ENCODE measurements at regions not wholly inside any gene's neighbourhood (a gene's known extent, or its start where the extent isn't known, plus 50 kb on each side); places are given as distances from the start of the nearest gene placed in this dataset.

- peaks cover 78% of the 10 kb centered on the region for H3K27me3 Mint-ChIP-seq (ENCODE audit: low read depth)
Measured at GRCh38 chr11:69984457-69985261, 93.5 kb upstream of the ANO1 start.

More at GRCh38 chr11:69984457-69985261, 93.5 kb upstream of the ANO1 start:
- peak; percentile 84 for DNase-seq
- no peak overlapping the region for H3K4ac ChIP-seq (ENCODE audit: low read depth, low read length)
- H2BK12ac ChIP-seq (ENCODE audit: insufficient read length, low read depth, low read length), result no peak overlapping the region
- Mint-ChIP-seq H3K4me1 (peaks cover 49 to 51% of the 10 kb centered on the region in 2 experiments), H3K36me3 (ENCODE audit: insufficient read depth in 1 of 3, low read depth in 3 of 3) (no peaks in the 10 kb centered on the region), H3K9me3 (no peaks in the 10 kb centered on the region; a peak in 1 of 5 replicates), H3K27ac (no peak overlapping the region), H3K4me3 (peak overlapping the region; percentile 49 to 80)
- H3K79me2 ChIP-seq (ENCODE audit: insufficient read depth, low read length), result no peaks in the 10 kb centered on the region
- H3K23ac ChIP-seq (ENCODE audit: insufficient read length, low read depth, low read length), result no peak overlapping the region
- H3K14ac ChIP-seq (ENCODE audit: insufficient read depth, low read length), result no peak overlapping the region
- H3K27me3 ChIP-seq (ENCODE audit: insufficient read depth, low read length), result peaks cover 18% of the 10 kb centered on the region; the same call in 1 of the 2 replicates
- H2AFZ ChIP-seq (ENCODE audit: low read length), result no peak overlapping the region
- H3K4me1 ChIP-seq (ENCODE audit: insufficient read depth, low read length), result peaks cover 5% of the 10 kb centered on the region; the same call in 1 of the 2 replicates
- no peak overlapping the region for H3K9ac ChIP-seq (ENCODE audit: extremely low read depth, insufficient read length, low read length)
- H3K23me2 ChIP-seq (ENCODE audit: insufficient read length, low read depth, low read length, poor library complexity, severe bottlenecking), result peaks cover 12% of the 10 kb centered on the region
- no peak overlapping the region for H2BK5ac ChIP-seq (ENCODE audit: insufficient read length, low read length)
- H3K4me2 ChIP-seq (ENCODE audit: insufficient read depth, insufficient read length, low read length), result peak overlapping the region; percentile 83
- no peak overlapping the region for H3K27ac ChIP-seq (ENCODE audit: insufficient read length, low read depth, low read length)
- H2BK20ac ChIP-seq (ENCODE audit: low read depth, low read length, poor library complexity, severe bottlenecking), result no peak overlapping the region
- WGBS (ENCODE audit: extremely low coverage, insufficient read length, low lambda C conversion rate), result no CpG with 5 or more reads among the region's 24 CpGs
- no peak overlapping the region for H4K5ac ChIP-seq (ENCODE audit: insufficient read length, low read depth, low read length)
- no peak overlapping the region for H3K56ac ChIP-seq (ENCODE audit: insufficient read length, low read depth, low read length)
- H4K8ac ChIP-seq (replicated peaks; ENCODE audit: insufficient read length, low read depth, low read length), result no peak overlapping the region
- H4K20me1 ChIP-seq (ENCODE audit: control insufficient read depth, insufficient read depth, insufficient read length), result no peaks in the 10 kb centered on the region
- no peaks in the 10 kb centered on the region for H3K79me1 ChIP-seq (ENCODE audit: insufficient read depth, low read depth, low read length, poor library complexity, severe bottlenecking)
- H2AK5ac ChIP-seq (ENCODE audit: insufficient read length, low read length), result no peak overlapping the region
- H3K18ac ChIP-seq (ENCODE audit: insufficient read length, low read depth, low read length), result no peak overlapping the region
- TF ChIP-seq, protein P1, sequence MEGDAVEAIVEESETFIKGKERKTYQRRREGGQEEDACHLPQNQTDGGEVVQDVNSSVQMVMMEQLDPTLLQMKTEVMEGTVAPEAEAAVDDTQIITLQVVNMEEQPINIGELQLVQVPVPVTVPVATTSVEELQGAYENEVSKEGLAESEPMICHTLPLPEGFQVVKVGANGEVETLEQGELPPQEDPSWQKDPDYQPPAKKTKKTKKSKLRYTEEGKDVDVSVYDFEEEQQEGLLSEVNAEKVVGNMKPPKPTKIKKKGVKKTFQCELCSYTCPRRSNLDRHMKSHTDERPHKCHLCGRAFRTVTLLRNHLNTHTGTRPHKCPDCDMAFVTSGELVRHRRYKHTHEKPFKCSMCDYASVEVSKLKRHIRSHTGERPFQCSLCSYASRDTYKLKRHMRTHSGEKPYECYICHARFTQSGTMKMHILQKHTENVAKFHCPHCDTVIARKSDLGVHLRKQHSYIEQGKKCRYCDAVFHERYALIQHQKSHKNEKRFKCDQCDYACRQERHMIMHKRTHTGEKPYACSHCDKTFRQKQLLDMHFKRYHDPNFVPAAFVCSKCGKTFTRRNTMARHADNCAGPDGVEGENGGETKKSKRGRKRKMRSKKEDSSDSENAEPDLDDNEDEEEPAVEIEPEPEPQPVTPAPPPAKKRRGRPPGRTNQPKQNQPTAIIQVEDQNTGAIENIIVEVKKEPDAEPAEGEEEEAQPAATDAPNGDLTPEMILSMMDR (conservative IDR thresholded peaks at IDR 0.05), result no peak
- no peak overlapping the region for H3T11ph ChIP-seq (ENCODE audit: low read length)
- no peak overlapping the region for H2BK120ac ChIP-seq (ENCODE audit: low read depth, low read length, poor library complexity, severe bottlenecking)
- no peak overlapping the region for H4K91ac ChIP-seq (ENCODE audit: insufficient read length, low read depth, low read length)
- H2BK15ac ChIP-seq (ENCODE audit: low read depth, low read length), result no peak overlapping the region
- no peaks in the 10 kb centered on the region for H3K9me3 ChIP-seq (ENCODE audit: control insufficient read depth, low read depth, low read length)
